Spleen (tissue), 11 donors: ENCODE measurements at regions not wholly inside any gene's neighbourhood (a gene's known extent, or its start where the extent isn't known, plus 50 kb on each side); places are given as distances from the start of the nearest gene placed in this dataset.

Source experiments
- DNase-seq: peaks from one replicate; pipeline ENCODE4 v3.0.0-alpha.2; 2020
- H3K27ac ChIP-seq, 8 donors: fragments of 200-600 bp; sonication (generic) in 7 of 8; 1 replicate in 4 of 8; 2 replicates in 4 of 8; pipeline versions ENCODE4 v1.5.0 to v1.8.0; 2016 to 2021; ENCODE audit warnings: inconsistent platforms in 4 of 8, mild to moderate bottlenecking in 4 of 8, moderate library complexity in 1 of 8
- H3K27me3 ChIP-seq, 7 donors: fragments of 200-600 bp; sonication (generic) in 6 of 7; replicated peaks in 1 of 7; 1 replicate in 4 of 7; 2 replicates in 3 of 7; pipeline versions ENCODE4 v1.5.0 to v1.8.0; 2016 to 2021; ENCODE audit warnings: inconsistent platforms in 3 of 7, mild to moderate bottlenecking in 1 of 7
- H3K36me3 ChIP-seq, 6 donors: fragments of 200-600 bp; sonication (generic) in 5 of 6; 1 replicate in 4 of 6; 2 replicates in 2 of 6; pipeline versions ENCODE4 v1.5.0 to v1.8.0; 2016 to 2021; ENCODE audit warnings: inconsistent platforms in 2 of 6
- H3K4me1 ChIP-seq, 6 donors: fragments of 200-600 bp; sonication (generic) in 5 of 6; 1 replicate in 3 of 6; 2 replicates in 3 of 6; pipeline versions ENCODE4 v1.5.0 to v1.8.0; 2016 to 2021; ENCODE audit warnings: inconsistent platforms in 3 of 6
- H3K4me3 ChIP-seq, 8 donors: fragments of 200-600 bp; sonication (generic) in 7 of 8; 1 replicate in 4 of 8; 2 replicates in 4 of 8; pipeline versions ENCODE4 v1.5.0 to v1.8.0; 2016 to 2021; ENCODE audit warnings: inconsistent platforms in 4 of 8, mild to moderate bottlenecking in 4 of 8, moderate library complexity in 2 of 8
- H3K9me3 ChIP-seq, 8 donors: fragments of 200-600 bp; sonication (generic) in 7 of 8; 1 replicate in 4 of 8; 2 replicates in 4 of 8; pipeline versions ENCODE4 v1.5.0 to v1.8.0; 2016 to 2021; ENCODE audit warnings: inconsistent platforms in 4 of 8
- POLR2A ChIP-seq, 3 donors: fragments of 450-650 bp; IDR thresholded peaks; one replicate each; pipeline ENCODE4 v1.5.1; 2017; ENCODE audit warnings: antibody characterized with exemption in 3 of 3, mild to moderate bottlenecking in 1 of 3
- POLR2AphosphoS5 ChIP-seq, 3 donors: sonication (generic); formaldehyde crosslinking; IDR thresholded peaks; one replicate each; pipeline ENCODE4 v1.5.1; 2017; ENCODE audit warnings: antibody characterized with exemption in 3 of 3
- WGBS, 5 donors: extraction: QIAGEN DNeasy Blood & Tissue Kit in 3 of 5; methylation state at CpG; one replicate each; pipeline versions ENCODE4 v1.1.5 to v1.1.7; 2013 to 2018; 5-methylcytosine and 5-hydroxymethylcytosine counted together
- intact Hi-C: fragments of 100-400 bp; cut with DNase I; formaldehyde crosslinking; loops from one replicate; pipeline ENCODE4 v1.15.0; 2023; ENCODE audit warnings: low total_unique reads
- TF ChIP-seq, protein P1 (sequence below), 11 experiments: fragments of 200-600 bp in 7 of 11; fragments of 450-650 bp in 4 of 11; sonication (generic) in 4 of 11; IDR thresholded peaks in 8 of 11; conservative IDR thresholded peaks in 3 of 11; 1 replicate in 7 of 11; 2 replicates in 4 of 11; pipeline versions ENCODE4 v1.4.0 to v1.8.0; 2016 to 2021; ENCODE audit warnings: antibody characterized with exemption in 11 of 11, inconsistent platforms in 4 of 11, mild to moderate bottlenecking in 1 of 11
- donor health status: healthy with polysubstance abuse.
- donor health status: DM: no; HTN: no; CAD: no; lungs with moderate emphysema.
- donor health status: DM: no; HTN: no; CAD: no.
- donor health status: Bipolar disorder and iron deficiency.
- donor health status: healthy.
- donor health status: DM: no; HTN: no; CAD: no.
- donor health status: DM: yes; HTN: yes; CAD: no.

DNA sequence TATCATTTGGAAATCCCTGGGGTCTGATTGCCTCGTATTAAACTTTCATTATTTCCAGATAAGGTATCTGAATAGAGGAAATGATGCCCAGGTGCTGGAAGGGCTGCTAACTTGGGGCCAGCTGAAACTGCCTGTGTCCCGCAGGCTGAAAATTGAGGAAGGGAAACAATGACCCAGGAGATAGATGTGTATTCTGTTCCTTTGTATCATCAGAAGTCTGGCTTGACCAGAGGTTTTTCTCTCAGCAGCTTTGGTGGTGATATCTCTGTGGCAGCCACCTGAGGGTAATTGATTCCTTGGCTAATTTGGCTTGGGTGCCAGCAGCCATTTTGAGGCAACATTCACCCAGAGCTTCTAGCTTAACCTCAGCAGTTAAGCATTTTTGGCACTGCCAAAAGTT lies 90.0 kb upstream of the STT3B start:
- intact Hi-C loops = no loop called here
- Histone ChIP-seq H3K4me3 (no peak overlapping the region), H3K27ac (no peak overlapping the region), H3K9me3 (peaks cover 0 to 3% (median 0%) of the 10 kb centered on the region in 8 donors), H3K4me1 (peaks cover 0 to 9% (median 0%) of the 10 kb centered on the region in 6 donors), H3K27me3 (no peaks in the 10 kb centered on the region), H3K36me3 (no peaks in the 10 kb centered on the region)
- TF ChIP-seq, protein P1, sequence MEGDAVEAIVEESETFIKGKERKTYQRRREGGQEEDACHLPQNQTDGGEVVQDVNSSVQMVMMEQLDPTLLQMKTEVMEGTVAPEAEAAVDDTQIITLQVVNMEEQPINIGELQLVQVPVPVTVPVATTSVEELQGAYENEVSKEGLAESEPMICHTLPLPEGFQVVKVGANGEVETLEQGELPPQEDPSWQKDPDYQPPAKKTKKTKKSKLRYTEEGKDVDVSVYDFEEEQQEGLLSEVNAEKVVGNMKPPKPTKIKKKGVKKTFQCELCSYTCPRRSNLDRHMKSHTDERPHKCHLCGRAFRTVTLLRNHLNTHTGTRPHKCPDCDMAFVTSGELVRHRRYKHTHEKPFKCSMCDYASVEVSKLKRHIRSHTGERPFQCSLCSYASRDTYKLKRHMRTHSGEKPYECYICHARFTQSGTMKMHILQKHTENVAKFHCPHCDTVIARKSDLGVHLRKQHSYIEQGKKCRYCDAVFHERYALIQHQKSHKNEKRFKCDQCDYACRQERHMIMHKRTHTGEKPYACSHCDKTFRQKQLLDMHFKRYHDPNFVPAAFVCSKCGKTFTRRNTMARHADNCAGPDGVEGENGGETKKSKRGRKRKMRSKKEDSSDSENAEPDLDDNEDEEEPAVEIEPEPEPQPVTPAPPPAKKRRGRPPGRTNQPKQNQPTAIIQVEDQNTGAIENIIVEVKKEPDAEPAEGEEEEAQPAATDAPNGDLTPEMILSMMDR (IDR thresholded peaks at IDR 0.05 in 8 of 11, conservative IDR thresholded peaks at IDR 0.05 in 3 of 11) = no peak
- TF ChIP-seq POLR2A (IDR thresholded peaks at IDR 0.05) (no peak), POLR2AphosphoS5 (IDR thresholded peaks at IDR 0.05) (no peak)
- no peak for DNase-seq
- whole genome bisulfite sequencing, 5 donors = 54 to 63% (median 55%) methylated on average over 2 of the region's 2 CpGs

DNA sequence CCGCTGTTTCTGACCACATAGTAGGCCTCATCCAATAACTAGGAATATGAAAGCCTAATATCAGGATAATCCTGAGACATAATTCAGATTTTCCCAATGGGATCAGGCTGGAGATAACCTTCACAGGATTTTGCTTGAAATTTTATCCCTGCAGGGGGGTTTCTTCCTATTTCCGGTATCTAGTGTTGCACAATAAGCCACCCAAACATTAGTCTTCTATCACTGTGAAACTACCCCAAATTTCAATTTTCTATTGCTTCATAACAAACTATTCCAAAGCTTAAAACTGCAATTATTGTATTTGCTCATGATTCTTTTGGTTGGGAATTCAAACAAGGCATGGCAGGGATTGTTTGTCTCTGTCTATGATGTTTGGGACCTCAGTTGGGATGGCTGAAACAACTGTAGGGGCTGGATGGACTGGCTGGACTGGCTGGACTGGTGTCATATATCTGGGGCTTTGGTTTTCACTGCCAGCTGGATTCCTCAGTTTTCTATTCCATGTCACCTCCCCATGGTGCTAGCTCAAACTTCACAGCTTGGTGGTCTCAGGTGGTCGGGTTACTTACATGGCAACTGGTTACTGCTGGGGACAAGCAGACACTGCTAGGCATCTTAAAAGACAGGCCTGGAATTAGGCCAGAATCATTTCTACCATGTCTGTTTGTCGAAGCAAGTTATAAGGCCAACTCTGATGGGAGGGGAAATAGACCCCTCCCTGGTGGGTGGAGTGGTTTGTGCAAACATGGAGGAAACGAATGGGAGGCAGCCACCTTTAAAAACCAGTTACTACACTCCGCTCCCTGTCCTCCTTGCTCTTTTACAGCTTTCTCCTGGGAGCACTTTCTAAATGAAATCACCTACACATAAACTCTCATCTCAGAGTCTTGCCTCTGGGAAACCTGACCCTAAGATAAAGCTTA lies 88.2 kb upstream of the STT3B start:
- intact Hi-C loops = no loop called here
- no peaks in the 10 kb centered on the region for H3K36me3 ChIP-seq
- WGBS, 5 donors = 72 to 94% (median 80%) methylated on average over 6 of the region's 6 CpGs
- H3K4me1 ChIP-seq = peaks cover 0 to 5% (median 0%) of the 10 kb centered on the region in 6 donors
- no peak for DNase-seq
- no peak for TF ChIP-seq POLR2AphosphoS5 (IDR thresholded peaks at IDR 0.05)
- TF ChIP-seq POLR2A (IDR thresholded peaks at IDR 0.05) = no peak
- TF ChIP-seq, protein P1 (IDR thresholded peaks at IDR 0.05 in 8 of 11, conservative IDR thresholded peaks at IDR 0.05 in 3 of 11) = no peak
- no peak overlapping the region for H3K27ac ChIP-seq
- H3K27me3 ChIP-seq = no peaks in the 10 kb centered on the region
- H3K9me3 ChIP-seq = peaks cover 0 to 5% (median under 1%) of the 10 kb centered on the region in 8 donors
- no peak overlapping the region for H3K4me3 ChIP-seq

DNA sequence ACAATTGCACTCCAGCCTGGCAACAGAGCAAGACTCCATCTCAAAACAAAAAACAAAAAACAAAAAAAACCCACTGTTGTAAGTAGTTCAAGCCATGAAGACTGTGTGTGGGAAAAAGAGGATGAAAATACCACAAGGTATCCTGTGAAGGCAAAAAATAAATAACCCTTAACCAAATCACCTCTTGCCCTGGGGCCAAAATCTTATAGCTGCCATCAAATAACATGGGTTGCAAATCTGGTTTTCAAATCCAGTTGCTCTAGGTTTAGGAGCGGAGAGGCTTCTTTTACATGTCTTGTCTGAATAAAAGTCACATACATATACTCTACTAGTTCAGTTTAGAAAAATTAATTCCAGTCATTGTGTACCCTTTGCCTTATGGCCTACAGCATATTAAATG lies 87.0 kb upstream of the STT3B start:
- intact Hi-C loops = no loop called here
- Histone ChIP-seq H3K4me1 (no peaks in the 10 kb centered on the region), H3K36me3 (no peaks in the 10 kb centered on the region), H3K9me3 (peaks cover 0 to 13% (median 8%) of the 10 kb centered on the region in 8 donors), H3K27me3 (no peaks in the 10 kb centered on the region), H3K27ac (no peak overlapping the region), H3K4me3 (no peak overlapping the region)
- TF ChIP-seq, protein P1 (IDR thresholded peaks at IDR 0.05 in 8 of 11, conservative IDR thresholded peaks at IDR 0.05 in 3 of 11) = no peak
- TF ChIP-seq POLR2AphosphoS5 (IDR thresholded peaks at IDR 0.05) = no peak
- no peak for TF ChIP-seq POLR2A (IDR thresholded peaks at IDR 0.05)
- WGBS, 5 donors = 95 to 100% (median 98%) methylated on average over 1 of the region's 1 CpG
- no peak for DNase-seq
